B cell (primary cell): ENCODE measurements at regions not wholly inside any gene's neighbourhood (a gene's known extent, or its start where the extent isn't known, plus 50 kb on each side); places are given as distances from the start of the nearest gene placed in this dataset.

Experiments used
- ATAC-seq: fragments of 200-7000 bp; cut with Tn5 transposase; one replicate; pipeline ENCODE4 v1.10.0; 2021; ENCODE audit warnings: low read depth, mild to moderate bottlenecking, moderate number of reproducible peaks, moderate library complexity
- CTCF ChIA-PET: fragments of 350-600 bp; sonication (Branson Sonifier 250); formaldehyde crosslinking; loops from one replicate; lab custom pipeline; 2021; ENCODE audit warnings: antibody characterized with exemption, inconsistent platforms; lab: Charles Lee
- POLR2A ChIA-PET: fragments of 350-600 bp; sonication (Branson Sonifier 250); formaldehyde crosslinking; loops from one replicate; lab custom pipeline; 2021; ENCODE audit warnings: antibody characterized with exemption; lab: Charles Lee
- DNase-seq: peaks from one replicate; pipeline ENCODE4 v3.0.0; 2013
- H2AFZ ChIP-seq: 2 replicates; pipeline ENCODE4 v1.6.1; 2012; ENCODE audit warnings: mild to moderate bottlenecking, low read depth, low read length; ENCODE audit not compliant: insufficient read depth, poor library complexity, severe bottlenecking
- H3K27ac ChIP-seq, 2 donors: 1 replicate in 1 of 2; 2 replicates in 1 of 2; pipeline ENCODE4 v1.5.1; 2012 to 2013; ENCODE audit warnings: low read length in 2 of 2, mild to moderate bottlenecking in 2 of 2, moderate library complexity in 1 of 2
- H3K27me3 ChIP-seq, 4 experiments: fragments of 200-600 bp in 1 of 4; sonication (generic) in 1 of 4; replicated peaks in 1 of 4; 1 replicate in 2 of 4; 2 replicates in 2 of 4; pipeline versions ENCODE4 v1.6.1 to v1.7.0; 2013 to 2016; ENCODE audit warnings: low read length in 3 of 4, mild to moderate bottlenecking in 2 of 4, mixed read lengths in 1 of 4, moderate library complexity in 1 of 4; ENCODE audit not compliant: insufficient read depth in 4 of 4, control insufficient read depth in 3 of 4; ENCODE audit errors: control extremely low read depth in 1 of 4
- H3K36me3 ChIP-seq, 2 experiments: replicated peaks in 1 of 2; 1 replicate in 1 of 2; 2 replicates in 1 of 2; pipeline versions ENCODE4 v1.6.1 to v1.7.1; 2013; ENCODE audit warnings: low read length in 1 of 2; ENCODE audit not compliant: insufficient read depth in 2 of 2, control insufficient read depth in 1 of 2; ENCODE audit errors: control extremely low read depth in 1 of 2, extremely low read depth in 1 of 2
- H3K4me1 ChIP-seq, 2 donors: fragments of 200-600 bp in 1 of 2; sonication (generic) in 1 of 2; 1 replicate in 1 of 2; 2 replicates in 1 of 2; pipeline versions ENCODE4 v1.5.1 to v1.6.1; 2013 to 2017; ENCODE audit warnings: low read length in 2 of 2; ENCODE audit not compliant: control insufficient read depth in 2 of 2, insufficient read depth in 2 of 2
- H3K4me2 ChIP-seq: replicated peaks from 2 replicates; pipeline ENCODE3; 2012; ENCODE audit warnings: mild to moderate bottlenecking, low read depth, low read length; ENCODE audit not compliant: poor library complexity, severe bottlenecking
- H3K4me3 ChIP-seq, 5 experiments: fragments of 200-600 bp in 1 of 5; sonication (generic) in 1 of 5; 1 replicate in 3 of 5; 2 replicates in 2 of 5; pipeline versions ENCODE4 v1.5.1 to v1.7.0; 2011 to 2016; ENCODE audit warnings: low read length in 4 of 5, mild to moderate bottlenecking in 4 of 5, low read depth in 2 of 5, control low read depth in 1 of 5, moderate library complexity in 1 of 5; ENCODE audit not compliant: insufficient read depth in 1 of 5; ENCODE audit errors: control extremely low read depth in 1 of 5, extremely low read depth in 1 of 5
- H3K79me2 ChIP-seq: fragments of 200-600 bp; sonication (generic); one replicate; pipeline ENCODE4 v1.6.0; 2016; ENCODE audit warnings: low read length; ENCODE audit not compliant: control insufficient read depth, insufficient read depth
- H3K9ac ChIP-seq: fragments of 200-600 bp; sonication (generic); 2 replicates; pipeline ENCODE4 v1.6.1; 2017; ENCODE audit warnings: mild to moderate bottlenecking, low read length, moderate library complexity
- H3K9me3 ChIP-seq, 3 donors: one replicate each; pipeline versions ENCODE4 v1.6.1 to v1.7.1; 2013; ENCODE audit warnings: low read length in 2 of 3; ENCODE audit not compliant: control insufficient read depth in 2 of 3, insufficient read depth in 1 of 3; ENCODE audit errors: control extremely low read depth in 1 of 3
- H4K20me1 ChIP-seq: 2 replicates; pipeline ENCODE4 v1.6.0; 2012; ENCODE audit warnings: mild to moderate bottlenecking, low read length; ENCODE audit not compliant: insufficient read depth, control insufficient read depth, poor library complexity, severe bottlenecking
- H3K27ac Mint-ChIP-seq: one replicate; pipeline ENCODE4 v1.8.0; 2021; ENCODE audit warnings: mixed read lengths
- H3K27me3 Mint-ChIP-seq: one replicate; pipeline ENCODE4 v1.8.0; 2021; ENCODE audit warnings: mixed read lengths
- H3K4me1 Mint-ChIP-seq: one replicate; pipeline ENCODE4 v1.8.0; 2021; ENCODE audit warnings: mixed read lengths
- H3K4me3 Mint-ChIP-seq: one replicate; pipeline ENCODE4 v1.8.0; 2021; ENCODE audit warnings: mixed read lengths
- H3K9me3 Mint-ChIP-seq: one replicate; pipeline ENCODE4 v1.8.0; 2022; ENCODE audit warnings: mixed read lengths; ENCODE audit not compliant: insufficient read depth
- EZH2 ChIP-seq: IDR thresholded peaks from 2 replicates; pipeline ENCODE4 v1.6.1; 2012; ENCODE audit warnings: borderline replicate concordance, low read depth, mild to moderate bottlenecking, moderate library complexity, low read length; ENCODE audit not compliant: insufficient read depth, poor library complexity, severe bottlenecking
- WGBS: methylation state at CpG from one replicate; pipeline ENCODE4 v1.1.5; 2013; ENCODE audit warnings: missing lambda C conversion rate; ENCODE audit not compliant: insufficient coverage; 5-methylcytosine and 5-hydroxymethylcytosine counted together
- intact Hi-C: fragments of 100-400 bp; cut with micrococcal nuclease; formaldehyde crosslinking; loops from one replicate; pipeline ENCODE4 v1.10.0; 2022
- TF ChIP-seq, protein P1 (sequence below): fragments of 200-600 bp; IDR thresholded peaks from one replicate; pipeline ENCODE4 v1.8.0; 2022; ENCODE audit warnings: antibody characterized with exemption, mild to moderate bottlenecking

DNA sequence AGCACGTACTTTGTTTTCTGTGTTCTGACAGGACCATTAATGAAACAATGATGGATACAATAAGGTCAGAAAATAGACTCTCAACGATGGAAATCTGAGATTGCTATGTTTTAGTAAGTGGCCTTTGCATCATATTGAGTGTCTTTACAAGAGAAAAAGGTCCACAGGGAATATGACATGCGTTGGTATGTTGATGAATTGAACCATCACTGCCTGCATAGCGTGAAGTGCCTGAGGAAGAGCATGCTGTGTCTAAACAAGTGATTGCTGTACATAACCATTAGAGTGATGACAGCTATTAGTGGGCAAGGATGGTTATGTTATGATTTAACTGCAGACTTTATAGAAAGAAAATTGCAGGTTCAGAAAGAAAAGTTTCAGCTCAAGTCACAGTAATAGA, 623.2 kb downstream of the SLITRK5 start:
- no peaks in the 10 kb centered on the region for H3K4me1 Mint-ChIP-seq
- intact Hi-C loops = no loop called here
- H3K27me3 ChIP-seq = no peaks in the 10 kb centered on the region
- H3K4me2 ChIP-seq = no peak overlapping the region
- ChIA-PET POLR2A (no interaction called here), CTCF (no interaction called here)
- no peak overlapping the region for H3K9ac ChIP-seq
- no peak overlapping the region for H3K4me3 ChIP-seq
- H3K79me2 ChIP-seq = no peaks in the 10 kb centered on the region
- TF ChIP-seq, protein P1, sequence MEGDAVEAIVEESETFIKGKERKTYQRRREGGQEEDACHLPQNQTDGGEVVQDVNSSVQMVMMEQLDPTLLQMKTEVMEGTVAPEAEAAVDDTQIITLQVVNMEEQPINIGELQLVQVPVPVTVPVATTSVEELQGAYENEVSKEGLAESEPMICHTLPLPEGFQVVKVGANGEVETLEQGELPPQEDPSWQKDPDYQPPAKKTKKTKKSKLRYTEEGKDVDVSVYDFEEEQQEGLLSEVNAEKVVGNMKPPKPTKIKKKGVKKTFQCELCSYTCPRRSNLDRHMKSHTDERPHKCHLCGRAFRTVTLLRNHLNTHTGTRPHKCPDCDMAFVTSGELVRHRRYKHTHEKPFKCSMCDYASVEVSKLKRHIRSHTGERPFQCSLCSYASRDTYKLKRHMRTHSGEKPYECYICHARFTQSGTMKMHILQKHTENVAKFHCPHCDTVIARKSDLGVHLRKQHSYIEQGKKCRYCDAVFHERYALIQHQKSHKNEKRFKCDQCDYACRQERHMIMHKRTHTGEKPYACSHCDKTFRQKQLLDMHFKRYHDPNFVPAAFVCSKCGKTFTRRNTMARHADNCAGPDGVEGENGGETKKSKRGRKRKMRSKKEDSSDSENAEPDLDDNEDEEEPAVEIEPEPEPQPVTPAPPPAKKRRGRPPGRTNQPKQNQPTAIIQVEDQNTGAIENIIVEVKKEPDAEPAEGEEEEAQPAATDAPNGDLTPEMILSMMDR = no peak
- no peak for TF ChIP-seq EZH2
- H3K36me3 ChIP-seq = no peaks in the 10 kb centered on the region
- no peak overlapping the region for H3K27ac ChIP-seq
- H4K20me1 ChIP-seq = no peaks in the 10 kb centered on the region
- H3K9me3 ChIP-seq = peaks cover 0 to 8% (median 4%) of the 10 kb centered on the region in 3 donors
- no peak overlapping the region for H3K27ac Mint-ChIP-seq
- no peaks in the 10 kb centered on the region for H3K4me1 ChIP-seq
- H3K27me3 Mint-ChIP-seq = no peaks in the 10 kb centered on the region
- peaks cover 8% of the 10 kb centered on the region for H3K9me3 Mint-ChIP-seq
- H3K4me3 Mint-ChIP-seq = no peak overlapping the region
- H2AFZ ChIP-seq = no peak overlapping the region
- ATAC-seq (no peak), DNase-seq (no peak)
- WGBS = 77% methylated on average over 3 of the region's 4 CpGs

DNA sequence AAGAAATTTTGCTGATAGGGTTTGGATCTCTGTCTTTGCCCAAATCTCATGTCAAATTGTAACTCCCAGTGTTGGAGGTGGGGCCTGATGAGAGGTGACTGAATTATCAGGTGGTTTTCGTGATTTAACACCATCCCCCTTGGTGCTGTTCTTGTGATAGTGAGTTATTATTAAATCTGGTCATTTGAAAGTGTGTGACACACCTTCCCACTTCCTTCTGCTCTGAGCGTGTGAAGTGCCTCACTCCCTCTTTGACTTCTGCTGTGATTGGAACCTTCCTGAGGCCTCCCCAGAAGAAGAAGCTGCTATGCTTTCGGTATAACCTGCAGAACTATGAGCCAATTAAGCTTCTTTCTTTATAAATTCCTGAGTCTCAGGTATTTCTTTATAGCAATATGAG, 632.0 kb downstream of the SLITRK5 start:
- no peaks in the 10 kb centered on the region for H4K20me1 ChIP-seq
- ChIA-PET CTCF (no interaction called here), POLR2A (no interaction called here)
- H3K4me2 ChIP-seq = peak overlapping the region; percentile 63
- ATAC-seq (peak; percentile 5), DNase-seq (peak; percentile 6)
- no peak for TF ChIP-seq EZH2
- TF ChIP-seq, protein P1 = no peak
- Mint-ChIP-seq H3K4me1 (peaks cover 12% of the 10 kb centered on the region), H3K27ac (no peak overlapping the region), H3K4me3 (peak overlapping the region; percentile 33), H3K27me3 (no peaks in the 10 kb centered on the region), H3K9me3 (no peaks in the 10 kb centered on the region)
- H2AFZ ChIP-seq = peak overlapping the region; percentile 20
- H3K4me3 ChIP-seq = peak overlapping the region in 4 of 5 experiments; percentile 16 to 43 (median 27)
- WGBS = 20% methylated on average over 2 of the region's 3 CpGs
- no peaks in the 10 kb centered on the region for H3K36me3 ChIP-seq
- H3K79me2 ChIP-seq = no peaks in the 10 kb centered on the region
- no peaks in the 10 kb centered on the region for H3K27me3 ChIP-seq
- peak overlapping the region; percentile 29 to 66 for H3K27ac ChIP-seq
- H3K9ac ChIP-seq = peak overlapping the region; percentile 37
- intact Hi-C loops = no loop called here
- peaks cover 9 to 21% of the 10 kb centered on the region in 2 donors for H3K4me1 ChIP-seq
- H3K9me3 ChIP-seq = peaks cover 0 to 8% (median 3%) of the 10 kb centered on the region in 3 donors
